ENCODE measurements at regions not wholly inside any gene's neighbourhood (a gene's known extent, or its start where the extent isn't known, plus 50 kb on each side); places are given as distances from the start of the nearest gene placed in this dataset.

GRCh38 chr6:122048570-122048969, 350.9 kb upstream of the HSF2 start:
- no peak for TF ChIP-seq CTCF (IDR thresholded peaks at IDR 0.05; ENCODE audit: unreplicated experiment)
- H3K27me3 Mint-ChIP-seq (ENCODE audit: unreplicated experiment) = peaks cover 2% of the 10 kb centered on the region
- DNase-seq (ENCODE audit: low spot score) = no peak
- no peak overlapping the region for H3K27ac Mint-ChIP-seq (ENCODE audit: unreplicated experiment)
- H3K36me3 Mint-ChIP-seq (ENCODE audit: low read depth, unreplicated experiment) = no peaks in the 10 kb centered on the region
- H3K4me3 Mint-ChIP-seq (ENCODE audit: unreplicated experiment) = no peak overlapping the region
- H3K4me1 Mint-ChIP-seq (ENCODE audit: unreplicated experiment) = peaks cover 2% of the 10 kb centered on the region
- no peaks in the 10 kb centered on the region for H3K9me3 Mint-ChIP-seq (ENCODE audit: unreplicated experiment)

- no peak for DNase-seq (ENCODE audit: low spot score)
- Mint-ChIP-seq H3K4me3 (ENCODE audit: unreplicated experiment) (no peak overlapping the region), H3K36me3 (ENCODE audit: low read depth, unreplicated experiment) (no peaks in the 10 kb centered on the region), H3K9me3 (ENCODE audit: unreplicated experiment) (no peaks in the 10 kb centered on the region), H3K27ac (ENCODE audit: unreplicated experiment) (no peak overlapping the region), H3K27me3 (ENCODE audit: unreplicated experiment) (peaks cover 2% of the 10 kb centered on the region), H3K4me1 (ENCODE audit: unreplicated experiment) (peaks cover 2% of the 10 kb centered on the region)
- TF ChIP-seq CTCF (IDR thresholded peaks at IDR 0.05; ENCODE audit: unreplicated experiment) = no peak
These were observed 350.1 kb upstream of the HSF2 start for GRCh38 chr6:122049341-122049740.

- Mint-ChIP-seq H3K4me1 (ENCODE audit: unreplicated experiment) (peaks cover 2% of the 10 kb centered on the region), H3K9me3 (ENCODE audit: unreplicated experiment) (no peaks in the 10 kb centered on the region), H3K27ac (ENCODE audit: unreplicated experiment) (no peak overlapping the region), H3K36me3 (ENCODE audit: low read depth, unreplicated experiment) (no peaks in the 10 kb centered on the region), H3K27me3 (ENCODE audit: unreplicated experiment) (no peaks in the 10 kb centered on the region), H3K4me3 (ENCODE audit: unreplicated experiment) (no peak overlapping the region)
- no peak for DNase-seq (ENCODE audit: low spot score)
- TF ChIP-seq CTCF (IDR thresholded peaks at IDR 0.05; ENCODE audit: unreplicated experiment) = no peak
These were observed 349.2 kb upstream of the HSF2 start for GRCh38 chr6:122050242-122050755.

DNA sequence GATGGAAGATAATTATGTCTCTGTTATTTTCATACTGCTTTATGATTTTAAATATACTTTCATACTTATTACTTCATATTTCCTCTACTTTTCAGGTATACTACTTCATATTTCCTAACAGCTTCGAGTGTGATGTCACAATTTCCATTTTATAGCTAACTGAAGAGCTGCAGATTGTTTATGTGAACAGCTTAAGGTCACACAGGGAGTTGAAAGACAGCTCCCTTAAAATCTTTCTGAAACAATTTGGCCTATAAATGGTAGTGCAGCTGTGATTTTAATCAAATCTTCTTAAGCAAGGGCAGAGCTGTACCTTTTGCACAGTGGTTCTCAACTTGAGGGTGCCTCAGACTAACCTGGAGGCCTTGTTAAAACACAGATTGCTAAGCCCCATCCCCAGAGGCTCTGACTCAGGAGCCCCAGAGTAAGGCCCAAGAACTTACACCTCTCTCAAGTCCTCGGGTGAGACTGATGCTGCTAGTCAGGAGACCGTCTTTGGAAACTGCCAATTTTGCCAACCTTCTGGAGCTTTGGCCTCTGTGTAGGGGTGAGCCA, 347.0 kb upstream of the HSF2 start:
- H3K27ac Mint-ChIP-seq (ENCODE audit: unreplicated experiment) = no peak overlapping the region
- H3K27me3 Mint-ChIP-seq (ENCODE audit: unreplicated experiment) = no peaks in the 10 kb centered on the region
- TF ChIP-seq CTCF (IDR thresholded peaks at IDR 0.05; ENCODE audit: unreplicated experiment) = no peak
- peaks cover 2% of the 10 kb centered on the region for H3K4me1 Mint-ChIP-seq (ENCODE audit: unreplicated experiment)
- H3K36me3 Mint-ChIP-seq (ENCODE audit: low read depth, unreplicated experiment) = no peaks in the 10 kb centered on the region
- no peak for DNase-seq (ENCODE audit: low spot score)
- H3K9me3 Mint-ChIP-seq (ENCODE audit: unreplicated experiment) = no peaks in the 10 kb centered on the region
- no peak overlapping the region for H3K4me3 Mint-ChIP-seq (ENCODE audit: unreplicated experiment)

DNA sequence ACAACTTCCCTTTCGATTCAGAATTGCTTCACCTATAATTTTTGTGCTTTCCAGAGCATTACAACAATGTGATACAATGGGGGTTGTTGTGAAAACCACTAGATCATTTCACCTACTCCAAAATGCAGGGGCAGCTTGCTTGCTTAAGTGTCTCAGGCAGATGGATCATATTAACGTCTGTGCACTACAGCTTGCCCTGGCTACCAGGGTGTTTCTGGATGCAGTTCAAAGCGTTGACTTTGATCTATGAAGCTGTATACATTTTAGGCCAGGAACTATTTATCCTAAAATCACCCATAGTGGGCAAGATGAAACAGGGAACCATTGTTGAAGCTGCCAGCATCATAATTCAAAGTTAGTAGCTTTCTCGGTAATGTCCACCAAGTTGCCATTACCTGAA, 339.5 kb upstream of the HSF2 start:
- H3K9me3 Mint-ChIP-seq (ENCODE audit: unreplicated experiment) = no peaks in the 10 kb centered on the region
- no peak for TF ChIP-seq CTCF (IDR thresholded peaks at IDR 0.05; ENCODE audit: unreplicated experiment)
- H3K4me3 Mint-ChIP-seq (ENCODE audit: unreplicated experiment) = no peak overlapping the region
- H3K27ac Mint-ChIP-seq (ENCODE audit: unreplicated experiment) = no peak overlapping the region
- H3K27me3 Mint-ChIP-seq (ENCODE audit: unreplicated experiment) = no peaks in the 10 kb centered on the region
- H3K4me1 Mint-ChIP-seq (ENCODE audit: unreplicated experiment) = no peaks in the 10 kb centered on the region
- no peak for DNase-seq (ENCODE audit: low spot score)
- no peaks in the 10 kb centered on the region for H3K36me3 Mint-ChIP-seq (ENCODE audit: low read depth, unreplicated experiment)
